Epidermal melanocyte (primary cell): ENCODE measurements at regions not wholly inside any gene's neighbourhood (a gene's known extent, or its start where the extent isn't known, plus 50 kb on each side); places are given as distances from the start of the nearest gene placed in this dataset.
"Not testable (repeated sequence)": the region's sequence is repeated elsewhere in the genome, so short reads cannot be mapped to it uniquely, and the experiment has no call there.

ENCODE experiments used
- DNase-seq: peaks from one replicate; pipeline ENCODE4 v3.0.0; 2011; ENCODE audit warnings: low spot score; ENCODE audit not compliant: insufficient read length

DNA sequence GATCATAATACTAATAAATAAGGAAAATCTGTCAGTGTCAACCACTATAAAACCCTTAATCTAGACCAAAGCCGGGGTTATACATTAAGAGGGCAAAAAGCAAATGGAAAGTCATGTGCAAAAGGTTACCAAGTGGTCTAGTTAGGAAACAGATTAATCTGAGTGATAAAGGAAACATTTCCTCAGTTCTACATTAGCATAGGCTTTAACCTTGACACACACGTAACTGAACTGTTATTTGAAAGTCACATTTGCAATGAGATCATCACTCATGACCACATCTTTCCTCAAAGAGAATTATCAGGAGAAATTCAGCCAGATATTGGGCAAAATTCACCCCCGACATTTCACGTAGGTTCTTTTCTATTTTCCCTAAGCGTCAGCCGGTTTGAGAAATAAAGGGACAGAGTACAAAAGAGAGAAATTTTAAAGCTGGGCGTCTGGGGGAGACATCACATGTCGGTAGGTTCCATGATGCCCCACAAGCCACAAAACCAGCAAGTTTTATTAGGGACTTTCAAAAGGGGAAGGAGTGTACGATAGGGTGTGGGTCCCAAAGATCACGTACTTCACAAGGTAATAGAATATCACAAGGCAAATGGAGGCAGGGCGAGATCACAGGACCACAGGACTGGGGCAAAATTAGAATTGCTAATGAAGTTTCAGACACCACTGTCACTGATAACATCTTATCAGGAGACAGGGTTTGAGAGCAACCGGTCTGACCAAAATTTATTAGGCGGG is 76.8 kb upstream of the DST start:
- DNase-seq, result not testable (repeated sequence)

DNA sequence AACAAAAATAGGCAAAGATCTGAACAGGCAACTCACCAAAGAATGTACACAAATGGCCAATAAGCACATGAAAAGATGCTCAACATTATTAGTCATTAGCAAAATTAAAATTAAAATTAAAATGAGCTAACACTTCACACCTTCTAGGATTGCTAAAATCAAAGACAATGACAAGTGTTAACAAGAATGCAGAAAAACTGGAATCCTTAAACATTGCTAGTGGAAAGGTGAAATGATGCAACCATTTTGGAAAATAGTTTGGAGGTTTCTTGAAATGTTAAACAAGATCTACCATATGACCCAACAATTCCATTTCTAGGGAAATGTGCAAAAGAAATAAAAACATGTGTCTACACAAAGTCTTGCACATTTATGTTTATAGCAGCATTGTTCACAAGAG is 75.5 kb upstream of the DST start:
- DNase-seq, result no peak

DNA sequence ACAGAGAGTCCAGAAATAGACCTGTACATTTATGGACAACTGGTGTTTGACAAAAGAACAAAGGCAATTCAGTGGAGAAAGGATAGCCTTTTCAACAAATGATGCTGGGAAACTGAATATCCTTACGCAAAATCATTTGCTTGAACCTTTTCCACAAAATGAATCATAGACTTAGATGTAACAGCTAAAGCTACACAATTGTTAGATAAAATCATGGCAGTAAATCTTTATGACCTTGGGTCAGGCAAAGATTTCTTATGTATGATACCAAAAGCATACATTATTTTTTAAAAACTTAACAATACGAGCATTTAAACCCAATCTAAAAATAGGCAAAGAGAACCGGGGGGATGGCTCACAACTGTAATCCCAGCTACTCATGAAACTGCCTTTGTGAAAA is 73.5 kb upstream of the DST start:
- no peak for DNase-seq

DNA sequence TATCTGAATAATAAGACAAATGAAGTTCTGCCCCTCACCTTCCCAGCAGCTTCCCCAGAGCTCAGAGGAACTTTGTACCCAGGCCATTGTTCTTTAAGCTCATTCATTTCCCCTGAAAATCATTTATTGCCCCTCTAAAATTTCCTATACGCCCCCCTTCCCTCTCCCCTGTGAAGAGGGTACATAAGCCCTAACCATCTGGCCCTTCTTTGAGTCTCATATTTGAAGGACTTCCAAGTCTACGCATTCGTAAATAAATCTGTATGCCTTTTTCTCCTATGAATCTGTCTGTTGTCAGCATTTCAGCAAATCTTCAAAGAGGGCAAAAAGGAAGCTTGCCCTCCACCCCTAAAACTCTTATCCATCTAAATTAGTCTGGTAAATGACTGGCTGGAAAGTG is 73.1 kb upstream of the DST start:
- no peak for DNase-seq

DNA sequence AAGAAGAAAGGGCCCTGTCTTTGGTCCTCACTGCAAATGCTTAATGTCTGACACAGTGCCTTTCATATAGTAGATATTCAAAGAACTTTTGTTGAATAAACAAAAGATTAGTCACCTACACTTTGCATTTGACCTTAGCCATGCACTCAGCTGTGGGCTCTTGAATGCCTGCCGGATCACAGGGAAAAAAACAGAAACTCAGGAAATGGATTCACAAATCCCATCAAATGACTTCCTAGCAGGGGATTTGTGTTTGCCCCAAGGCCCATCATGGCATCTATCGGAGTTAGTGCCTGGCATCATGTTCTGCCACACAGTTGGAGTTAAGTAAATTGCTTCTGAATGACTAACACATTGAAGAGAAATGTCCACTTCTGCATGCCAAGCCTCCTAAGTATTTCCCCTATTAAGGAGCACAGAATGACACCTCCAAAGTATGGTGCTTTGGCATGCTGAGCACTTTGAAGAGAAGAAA is 72.3 kb upstream of the DST start:
- DNase-seq, result peak; percentile 42

DNA sequence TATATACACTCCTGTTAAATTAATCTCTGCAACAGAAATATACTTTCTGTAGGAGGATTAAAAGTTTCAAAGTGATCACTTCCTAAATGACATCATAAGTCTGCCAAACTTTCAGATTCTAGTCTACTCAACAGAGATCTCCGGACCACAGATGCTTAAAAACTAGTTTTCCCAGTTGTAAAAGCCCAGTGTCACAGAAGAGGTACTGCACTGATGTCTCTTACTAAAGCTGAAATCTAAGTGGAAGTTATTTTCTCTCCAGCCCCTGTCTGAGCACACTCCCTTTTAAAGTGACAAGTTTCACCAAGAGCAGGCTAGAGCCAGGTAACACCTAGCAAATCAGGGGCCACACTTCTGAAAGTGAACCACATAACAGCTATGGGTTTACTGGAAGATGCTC is 71.6 kb upstream of the DST start:
- DNase-seq, result no peak

DNA sequence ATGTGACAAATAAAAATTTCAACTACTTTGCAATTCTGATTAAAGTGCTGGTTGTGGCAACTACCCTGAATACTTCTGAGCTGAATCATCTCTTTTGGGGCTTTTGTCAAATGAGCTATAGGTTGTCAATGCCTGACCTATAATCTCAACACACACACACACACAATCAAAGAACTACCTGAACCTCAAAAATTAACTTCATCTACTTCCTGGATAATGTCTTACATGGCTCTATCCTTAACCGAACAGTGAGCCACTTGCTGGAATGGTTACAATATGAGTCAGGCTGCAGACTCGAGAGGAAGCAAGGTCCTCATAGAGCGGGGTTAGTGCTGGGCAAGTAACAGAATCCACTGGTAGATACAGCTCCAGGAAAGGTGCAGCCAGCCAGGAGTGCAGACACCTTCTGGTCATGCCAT is 70.6 kb upstream of the DST start:
- no peak for DNase-seq

DNA sequence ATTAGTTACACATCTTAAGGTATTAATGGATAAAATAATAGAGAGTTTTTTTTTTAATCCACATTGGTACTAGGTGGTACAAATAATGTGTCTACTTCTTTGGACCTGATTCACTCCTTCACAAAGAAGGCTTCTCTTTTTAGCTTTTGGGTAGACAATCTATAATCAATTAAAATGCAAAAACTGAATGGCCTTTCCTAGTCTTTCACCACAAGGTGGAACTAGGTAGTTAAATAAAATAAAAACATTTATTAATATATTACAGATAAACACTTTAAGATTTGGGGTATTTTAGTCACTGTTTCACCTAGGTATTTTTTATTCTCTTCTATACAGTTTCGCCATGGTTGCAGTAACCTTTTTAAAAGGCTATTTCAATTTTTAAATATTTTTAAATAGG is 68.3 kb upstream of the DST start:
- DNase-seq, result no peak

DNA sequence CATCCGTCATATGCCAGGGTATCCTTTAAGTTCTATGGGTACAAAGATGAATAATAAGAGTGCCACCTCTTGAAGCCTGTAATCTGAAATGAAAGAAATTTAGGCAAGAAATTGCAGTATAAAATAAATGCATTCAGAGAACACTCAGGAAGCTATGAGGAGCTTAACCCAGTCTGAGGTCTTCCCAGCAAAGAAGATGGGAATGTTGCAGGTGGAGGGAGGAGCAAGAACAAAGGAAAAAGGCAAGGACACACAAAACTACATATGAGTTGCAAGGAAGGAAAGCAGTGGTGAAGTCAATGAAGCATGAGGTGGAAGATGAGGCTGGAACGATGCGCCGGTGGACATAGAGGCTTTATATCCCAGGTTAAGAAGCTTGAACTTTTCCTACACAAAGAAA is 67.0 kb upstream of the DST start:
- DNase-seq, result no peak

DNA sequence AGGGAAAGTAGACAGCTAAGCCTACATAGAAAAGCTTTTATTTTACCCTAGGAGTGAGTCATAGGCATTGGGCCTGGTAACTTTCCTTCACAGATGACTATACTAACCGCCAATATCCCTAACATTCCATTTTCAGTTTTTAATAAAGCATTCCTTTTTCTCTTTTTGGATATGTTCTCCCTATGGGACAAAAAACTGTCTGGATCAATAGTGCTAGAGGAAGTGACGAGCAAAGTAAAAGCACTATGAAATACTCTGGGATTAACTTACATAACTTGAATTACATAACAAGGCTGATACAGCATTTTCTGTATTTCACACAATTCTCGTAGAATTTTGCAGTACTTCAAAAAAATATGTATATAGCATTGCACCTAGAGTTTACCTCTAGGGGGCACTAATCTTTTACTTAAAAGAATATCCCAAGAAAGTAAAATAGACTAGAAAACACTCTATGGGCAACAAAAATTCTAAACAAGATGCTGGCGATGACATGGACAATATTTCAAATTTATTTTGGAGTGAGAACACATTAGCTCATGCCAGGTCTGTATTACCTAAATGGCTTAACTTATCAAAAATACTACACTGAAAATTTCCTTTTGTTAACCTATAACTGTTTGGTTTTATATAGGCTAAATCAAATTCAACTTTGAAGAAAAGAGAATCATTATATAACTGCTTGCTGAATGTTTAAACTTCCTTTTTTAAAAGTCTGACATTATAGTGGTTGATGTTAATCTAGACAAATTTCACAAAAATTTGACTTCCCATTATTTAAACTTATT is 66.3 kb upstream of the DST start:
- DNase-seq, result no peak

DNA sequence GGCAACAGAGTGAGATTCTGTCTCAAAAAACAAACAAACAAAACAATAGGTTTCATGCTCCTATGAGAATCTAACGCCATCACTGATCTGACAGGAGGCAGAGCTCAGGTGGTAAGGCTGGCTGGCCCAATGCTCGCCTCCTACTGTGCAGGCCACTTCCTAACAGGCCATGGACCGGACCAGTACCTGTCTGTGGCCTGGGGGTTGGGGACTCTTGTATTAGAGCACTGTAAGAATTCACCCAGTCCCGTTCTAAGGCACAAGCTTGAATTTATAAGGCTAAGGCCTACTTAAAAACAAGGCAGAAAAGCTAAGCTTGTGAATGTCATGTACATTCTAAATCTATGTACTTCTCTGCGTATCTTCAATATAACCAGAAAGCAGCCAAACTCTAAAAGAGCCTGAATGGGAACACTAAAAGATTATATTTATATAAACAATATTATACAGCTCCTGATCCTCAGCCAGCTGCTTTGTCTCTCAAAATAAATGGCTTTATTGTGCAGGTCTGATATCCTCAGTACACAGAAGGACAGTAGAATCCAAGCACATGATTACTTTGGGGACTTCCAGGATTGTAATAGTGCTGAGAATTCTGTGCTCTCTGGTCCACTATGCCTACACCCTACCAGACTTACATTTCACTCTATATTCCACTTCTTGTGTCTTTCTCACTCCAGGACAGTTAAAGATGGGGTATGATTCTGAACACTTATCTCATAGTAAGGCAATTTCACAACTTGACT is 64.5 kb upstream of the DST start:
- no peak for DNase-seq

DNA sequence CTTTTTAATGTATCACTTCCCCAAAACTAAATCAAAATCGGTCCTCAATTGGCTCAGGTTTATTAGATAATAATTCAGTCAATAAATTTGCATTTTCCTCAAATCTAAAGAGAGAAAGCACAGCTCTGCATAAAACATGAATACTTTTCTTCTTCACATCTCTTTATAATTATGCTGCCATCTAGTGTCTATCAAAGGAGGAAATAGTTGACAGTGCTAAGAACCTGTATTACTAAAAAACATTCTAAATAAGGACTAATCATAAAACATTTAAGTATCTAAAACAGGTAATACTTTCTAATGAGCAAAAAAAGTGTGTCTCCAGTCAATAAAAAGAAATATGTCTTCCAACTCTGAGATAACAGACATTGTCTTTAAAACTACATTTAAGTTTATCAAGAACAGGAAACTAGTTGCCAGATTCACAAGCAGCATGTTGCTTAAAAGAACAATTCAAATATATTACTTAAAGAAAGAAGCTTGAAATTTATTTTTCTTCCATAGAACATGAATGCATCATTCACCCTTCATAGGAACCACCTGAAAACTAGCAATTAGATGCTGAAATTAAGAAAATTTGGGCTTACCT is 56.5 kb upstream of the DST start:
- DNase-seq, result peak; percentile 24

DNA sequence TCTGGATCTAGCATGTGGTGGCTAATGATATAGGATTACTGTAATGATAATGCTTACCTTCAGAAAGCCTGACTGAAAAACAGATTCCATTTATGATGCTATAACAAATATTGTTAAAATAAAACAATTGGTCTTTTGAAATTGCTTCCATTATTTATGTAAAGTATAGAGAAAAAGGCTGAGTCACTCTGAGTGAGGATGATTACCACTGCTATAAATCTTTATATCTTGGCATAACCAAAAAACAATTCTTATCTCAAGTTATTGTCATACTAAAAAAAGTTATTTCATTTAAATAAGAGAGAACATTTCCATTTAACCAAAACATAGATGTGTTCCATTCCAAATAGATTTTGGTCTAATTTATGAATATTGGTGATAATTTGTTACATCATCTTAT is 53.0 kb upstream of the DST start:
- DNase-seq, result no peak

DNA sequence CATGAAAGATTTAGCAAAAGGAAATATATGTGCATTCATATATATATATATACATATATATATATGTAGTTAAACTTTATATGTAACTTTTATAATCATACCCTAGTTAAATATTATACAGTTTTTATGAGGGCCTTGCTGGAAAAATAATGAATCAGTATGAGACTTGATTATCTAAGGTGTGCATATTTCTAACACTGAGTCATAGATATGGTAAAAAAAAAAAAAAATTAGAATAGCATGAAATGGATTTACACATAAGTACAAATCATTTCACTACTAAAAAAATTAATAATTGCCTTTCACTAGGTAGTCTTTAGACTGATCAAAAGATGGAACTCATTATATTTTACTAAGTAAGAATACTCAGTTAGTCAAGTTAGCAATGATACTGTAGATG is 51.3 kb upstream of the DST start:
- no peak for DNase-seq

DNA sequence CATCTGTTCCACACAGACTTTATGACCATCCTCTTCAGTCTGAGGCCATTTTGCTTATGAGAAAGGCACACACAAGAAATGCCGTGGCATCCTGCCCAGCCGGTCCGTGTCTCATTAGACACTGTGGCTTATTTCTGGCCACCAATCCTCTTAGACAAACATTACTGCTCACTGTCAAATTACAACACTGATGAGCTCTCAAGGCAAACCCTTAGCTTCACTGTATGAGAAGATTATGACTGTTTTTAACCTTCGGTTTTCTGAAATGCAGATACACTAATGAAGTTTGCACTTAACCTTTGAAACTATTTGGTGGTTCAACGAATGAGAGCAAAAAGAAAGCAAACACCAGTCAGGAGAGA is 50.5 kb upstream of the DST start:
- DNase-seq, result no peak

DNA sequence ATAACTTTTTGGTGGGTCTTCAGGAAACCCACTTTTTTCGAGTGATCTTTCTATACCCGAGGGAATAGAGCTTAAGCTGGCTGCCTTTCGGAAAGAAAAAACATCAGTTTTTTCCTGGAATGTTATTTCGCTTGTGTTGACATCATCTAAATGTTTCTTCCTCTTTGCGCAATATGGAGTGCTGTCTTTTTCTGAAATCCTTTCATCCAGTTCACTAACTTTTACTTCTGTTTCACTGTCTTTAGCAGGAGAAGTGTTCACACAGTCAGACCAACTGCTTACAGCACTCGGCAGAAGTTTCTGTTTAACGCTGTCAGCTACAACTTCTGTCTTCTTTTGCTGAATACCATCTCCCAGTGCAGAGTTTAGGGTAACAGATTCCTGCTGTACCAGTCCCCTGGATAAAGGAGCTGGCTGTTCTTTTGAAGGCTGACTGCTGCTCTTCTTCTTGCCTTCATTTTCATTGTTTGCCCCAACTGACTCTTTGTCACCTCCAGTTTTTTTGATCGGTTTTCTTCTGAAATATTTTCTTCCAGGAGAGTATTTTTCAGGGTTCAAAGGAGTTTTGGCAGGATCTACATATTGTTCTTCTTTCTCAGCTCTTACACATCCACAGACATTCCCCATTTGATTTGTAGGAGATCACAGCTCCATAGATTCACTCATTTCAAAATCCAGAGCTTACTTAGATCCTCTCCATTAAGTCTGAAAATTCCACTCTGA is 50.0 kb upstream of the DST start:
- no peak for DNase-seq
